DND-41 (cell line): ENCODE measurements at regions not wholly inside any gene's neighbourhood (a gene's known extent, or its start where the extent isn't known, plus 50 kb on each side); places are given as distances from the start of the nearest gene placed in this dataset.

Experiments used
- EZH2 ChIP-seq: IDR thresholded peaks from 3 replicates; pipeline ENCODE4 v1.6.1; 2012; ENCODE audit warnings: borderline replicate concordance, low read depth, mild to moderate bottlenecking, moderate library complexity, low read length, inconsistent platforms; ENCODE audit not compliant: severe bottlenecking
- TF ChIP-seq, protein P1 (sequence below): IDR thresholded peaks from 2 replicates; pipeline ENCODE4 v1.5.1; 2012; ENCODE audit warnings: borderline replicate concordance, low read length, moderate library complexity, mild to moderate bottlenecking; ENCODE audit not compliant: poor library complexity, severe bottlenecking; ENCODE audit errors: extremely low read depth

GRCh38 chr14:29037411-29037810 lies 270.8 kb downstream of the FOXG1 start:
- TF ChIP-seq, protein P1, sequence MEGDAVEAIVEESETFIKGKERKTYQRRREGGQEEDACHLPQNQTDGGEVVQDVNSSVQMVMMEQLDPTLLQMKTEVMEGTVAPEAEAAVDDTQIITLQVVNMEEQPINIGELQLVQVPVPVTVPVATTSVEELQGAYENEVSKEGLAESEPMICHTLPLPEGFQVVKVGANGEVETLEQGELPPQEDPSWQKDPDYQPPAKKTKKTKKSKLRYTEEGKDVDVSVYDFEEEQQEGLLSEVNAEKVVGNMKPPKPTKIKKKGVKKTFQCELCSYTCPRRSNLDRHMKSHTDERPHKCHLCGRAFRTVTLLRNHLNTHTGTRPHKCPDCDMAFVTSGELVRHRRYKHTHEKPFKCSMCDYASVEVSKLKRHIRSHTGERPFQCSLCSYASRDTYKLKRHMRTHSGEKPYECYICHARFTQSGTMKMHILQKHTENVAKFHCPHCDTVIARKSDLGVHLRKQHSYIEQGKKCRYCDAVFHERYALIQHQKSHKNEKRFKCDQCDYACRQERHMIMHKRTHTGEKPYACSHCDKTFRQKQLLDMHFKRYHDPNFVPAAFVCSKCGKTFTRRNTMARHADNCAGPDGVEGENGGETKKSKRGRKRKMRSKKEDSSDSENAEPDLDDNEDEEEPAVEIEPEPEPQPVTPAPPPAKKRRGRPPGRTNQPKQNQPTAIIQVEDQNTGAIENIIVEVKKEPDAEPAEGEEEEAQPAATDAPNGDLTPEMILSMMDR, result no peak
- no peak for TF ChIP-seq EZH2
